GM19023 (cell line): ENCODE measurements at regions not wholly inside any gene's neighbourhood (a gene's known extent, or its start where the extent isn't known, plus 50 kb on each side); places are given as distances from the start of the nearest gene placed in this dataset.

Experiments
- ATAC-seq: cut with Tn5 transposase; IDR thresholded peaks from one replicate; pipeline ENCODE4 v1.9.1; 2021; ENCODE audit warnings: mild to moderate bottlenecking, moderate library complexity; ENCODE audit not compliant: unreplicated experiment

GRCh38 chr1:106603616-106604015, 452.9 kb upstream of the PRMT6 start:
- ATAC-seq = no peak

DNA sequence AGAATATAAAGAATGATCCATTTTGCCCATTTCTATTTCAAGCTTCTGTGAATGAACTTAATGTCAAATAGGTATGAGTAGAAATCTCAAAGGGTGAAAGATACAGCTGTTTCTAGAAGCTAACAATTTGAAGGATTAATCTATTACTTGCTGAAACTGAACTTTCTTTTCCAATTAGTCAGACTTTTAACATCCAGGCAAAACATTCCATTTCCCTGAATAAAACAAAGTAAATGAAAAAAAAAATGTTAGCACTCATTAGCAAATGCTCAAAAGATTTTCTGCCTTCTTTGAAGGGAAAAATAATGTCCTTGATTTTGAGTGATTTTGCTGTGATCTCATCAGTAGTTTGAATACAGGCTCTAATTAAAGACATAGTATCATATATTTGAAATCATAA, 447.6 kb upstream of the PRMT6 start:
- no peak for ATAC-seq

- no peak for ATAC-seq
Observed at GRCh38 chr1:106613068-106613467, 443.4 kb upstream of the PRMT6 start.

- no peak for ATAC-seq
Observed at GRCh38 chr1:106613861-106614260, 442.6 kb upstream of the PRMT6 start.

DNA sequence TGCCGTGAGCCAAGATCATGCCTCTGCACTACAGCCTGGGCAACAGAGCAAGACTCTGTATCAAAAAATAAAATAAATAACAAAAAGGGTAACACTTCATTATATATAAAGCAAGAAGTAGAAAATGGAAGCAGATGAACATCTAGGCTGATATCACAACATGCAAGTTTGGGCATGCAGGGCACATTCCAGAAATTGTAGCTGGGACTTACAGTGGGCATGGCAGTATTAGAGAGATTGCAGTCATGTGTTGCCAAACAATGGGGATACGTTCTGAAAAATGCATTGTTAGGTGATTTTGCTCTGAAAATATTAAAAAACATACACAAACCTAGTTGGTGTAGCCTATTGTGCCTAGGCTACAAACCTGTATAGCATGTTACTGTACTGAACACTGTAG, 441.0 kb upstream of the PRMT6 start:
- ATAC-seq = no peak

DNA sequence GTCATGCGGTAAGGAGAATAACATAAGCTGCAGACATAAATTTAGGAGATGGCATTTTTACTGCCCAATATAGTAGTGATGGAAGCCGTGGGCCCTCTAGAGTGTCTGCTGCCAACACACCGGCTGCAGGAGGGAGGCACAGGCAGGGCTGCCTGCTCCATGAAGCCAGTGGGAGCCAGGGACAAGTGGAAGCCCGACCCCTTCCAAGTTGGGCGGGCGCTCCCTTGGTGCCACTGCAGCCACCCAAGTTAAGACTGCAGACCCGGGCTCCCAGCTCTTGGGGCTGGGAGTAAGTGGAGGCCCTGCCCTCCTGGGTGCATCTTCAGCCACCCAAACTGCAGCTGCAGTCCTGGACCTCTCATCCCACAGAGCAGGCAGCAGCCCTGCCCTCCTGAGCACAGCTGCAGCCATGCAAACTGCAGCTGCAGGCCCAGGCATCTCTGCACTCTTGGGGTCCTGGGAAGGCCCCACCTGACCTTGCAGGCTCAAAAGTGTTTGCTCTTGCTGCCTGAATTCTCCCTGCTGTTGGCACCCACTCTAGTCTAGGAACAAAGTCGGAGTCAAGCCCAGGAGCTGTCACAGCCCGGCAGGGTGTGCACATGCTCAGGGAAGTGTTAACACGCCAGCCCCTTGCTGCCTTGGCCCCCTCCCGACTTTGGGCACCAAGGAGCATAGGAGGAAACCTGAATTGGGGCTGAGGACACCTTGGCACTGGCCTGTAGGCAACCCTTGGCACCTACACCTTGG, 437.2 kb upstream of the PRMT6 start:
- ATAC-seq = no peak

DNA sequence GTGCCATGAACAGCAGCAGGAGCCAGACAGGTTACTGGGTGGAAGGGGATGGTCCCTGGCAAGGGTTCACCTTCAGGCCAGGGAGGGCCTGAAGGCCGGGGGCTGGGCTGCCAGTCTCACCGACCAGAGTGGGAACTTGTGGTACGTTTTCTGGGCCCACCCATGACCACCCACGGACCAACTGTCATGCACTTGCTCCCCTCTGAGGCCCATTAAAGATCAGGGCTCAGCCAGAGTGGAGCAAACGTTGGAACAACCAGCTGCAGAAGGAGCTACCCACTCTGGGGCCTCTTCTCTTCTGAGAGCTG, 436.7 kb upstream of the PRMT6 start:
- no peak for ATAC-seq

- ATAC-seq = no peak
Observed at GRCh38 chr1:106620521-106620954, 435.9 kb upstream of the PRMT6 start.

GRCh38 chr1:106621853-106622252, 434.6 kb upstream of the PRMT6 start:
- no peak for ATAC-seq

- ATAC-seq = no peak
Observed at GRCh38 chr1:106637566-106637965, 418.9 kb upstream of the PRMT6 start.

- ATAC-seq = no peak
Observed at GRCh38 chr1:106646261-106646784, 410.2 kb upstream of the PRMT6 start.

- ATAC-seq = no peak
Observed at GRCh38 chr1:106646816-106647215, 409.7 kb upstream of the PRMT6 start.

DNA sequence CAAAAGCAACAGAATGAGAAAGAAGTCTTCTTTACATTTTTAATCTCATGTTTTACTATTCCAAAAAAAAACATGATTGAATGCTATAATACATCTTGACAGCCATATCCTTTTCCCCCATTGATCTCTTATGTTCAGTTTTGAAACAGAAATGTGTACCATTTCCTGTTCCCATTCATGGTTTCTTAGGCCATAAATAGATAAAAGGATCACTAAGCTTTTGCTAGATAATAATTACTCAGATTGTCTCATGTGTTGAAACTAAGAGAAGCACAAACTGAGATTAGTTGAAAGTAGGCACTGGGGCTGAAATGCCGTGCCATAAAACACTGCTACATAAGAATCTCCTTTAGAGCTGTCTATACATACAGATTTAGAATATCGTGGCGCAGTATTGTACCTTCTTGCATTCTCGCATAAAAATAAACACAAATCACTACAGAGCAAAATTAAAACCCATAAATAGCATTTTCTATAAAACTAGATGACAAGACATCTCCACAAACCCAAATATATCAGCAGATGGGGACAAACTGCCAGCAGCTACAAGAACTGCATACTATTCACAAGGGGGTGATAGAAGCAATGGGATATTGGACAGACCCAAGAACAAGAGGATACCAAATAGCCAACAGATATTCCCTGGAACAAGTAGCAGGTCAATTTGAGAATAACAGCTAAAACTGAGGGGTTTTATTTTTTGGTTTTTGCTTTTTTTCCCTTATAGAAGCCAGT, 405.3 kb upstream of the PRMT6 start:
- no peak for ATAC-seq

- no peak for ATAC-seq
Observed at GRCh38 chr1:106659490-106660244, 396.8 kb upstream of the PRMT6 start.

GRCh38 chr1:106675558-106675957, 380.9 kb upstream of the PRMT6 start:
- no peak for ATAC-seq

- no peak for ATAC-seq
Observed at GRCh38 chr1:106676021-106676420, 380.5 kb upstream of the PRMT6 start.

- ATAC-seq = no peak
Observed at GRCh38 chr1:106677181-106677580, 379.3 kb upstream of the PRMT6 start.

DNA sequence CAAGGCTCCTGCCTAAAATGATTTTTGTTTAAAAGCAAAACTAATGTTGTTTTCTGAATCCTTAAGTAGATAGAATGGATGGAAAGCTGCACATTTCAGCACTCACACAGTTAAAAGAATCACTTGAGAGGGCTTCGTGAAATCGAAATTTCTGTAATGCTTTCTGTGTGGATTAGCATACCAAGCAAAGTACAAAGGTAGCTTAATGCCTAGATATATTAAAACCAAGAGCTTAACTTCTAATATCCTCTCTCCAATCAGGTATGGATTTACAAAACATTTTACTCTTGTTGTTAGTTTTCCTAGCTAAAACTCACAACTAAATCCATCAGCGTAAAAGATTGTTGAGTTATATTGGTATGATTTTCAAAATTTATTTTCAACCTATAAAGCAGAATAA, 378.8 kb upstream of the PRMT6 start:
- no peak for ATAC-seq

GRCh38 chr1:106678279-106679050, 378.0 kb upstream of the PRMT6 start:
- no peak for ATAC-seq

GRCh38 chr1:106680216-106680615, 376.3 kb upstream of the PRMT6 start:
- ATAC-seq = no peak

DNA sequence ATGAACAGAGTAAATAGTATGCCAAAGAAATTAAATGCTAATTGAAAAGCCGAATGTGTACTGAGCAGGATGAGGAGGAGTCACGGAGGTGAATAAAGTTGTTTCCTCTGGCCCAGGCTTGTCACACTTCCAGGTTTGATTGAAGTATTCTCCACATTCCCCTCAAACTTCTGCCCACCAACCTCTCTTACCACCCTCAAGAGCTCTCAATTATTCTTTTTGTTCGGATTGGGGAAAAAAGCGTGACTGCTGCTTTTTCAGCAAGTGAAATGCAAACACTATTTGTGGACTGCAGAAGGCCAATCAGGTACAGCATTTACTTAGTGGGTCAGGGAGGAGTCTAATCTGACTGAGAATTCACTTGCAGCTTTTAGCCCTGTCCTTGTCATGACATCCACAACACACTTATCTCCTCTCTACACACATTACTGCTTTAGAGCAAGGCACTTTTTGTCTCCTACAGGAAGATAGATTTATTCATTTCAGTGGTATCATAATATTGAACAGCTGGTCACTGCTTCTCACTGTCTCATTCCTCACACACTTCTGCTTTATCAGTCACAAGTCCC, 375.6 kb upstream of the PRMT6 start:
- no peak for ATAC-seq
